Activated CD8-positive, alpha-beta T cell treated with anti-CD3 and anti-CD28 coated beads, Interleukin-2, amount 10 ng/mL, durations not matched to agents 7 days and 5 days (primary cell): ENCODE measurements at regions not wholly inside any gene's neighbourhood (a gene's known extent, or its start where the extent isn't known, plus 50 kb on each side); places are given as distances from the start of the nearest gene placed in this dataset.

Source experiments
- ATAC-seq: fragments of 150-1000 bp; cut with Tn5 transposase; one replicate; pipeline ENCODE4 v1.10.0; 2021; ENCODE audit warnings: moderate library complexity
- CTCF ChIA-PET: fragments of 350-600 bp; sonication (Branson Sonifier 250); formaldehyde crosslinking; loops from one replicate; lab custom pipeline; 2021; ENCODE audit warnings: antibody characterized with exemption; lab: Charles Lee
- POLR2A ChIA-PET: fragments of 350-600 bp; sonication (Branson Sonifier 250); formaldehyde crosslinking; loops from one replicate; lab custom pipeline; 2021; ENCODE audit warnings: antibody characterized with exemption; lab: Charles Lee
- DNase-seq: peaks from one replicate; pipeline ENCODE4 v3.0.0-alpha.2; 2020
- H3K27ac Mint-ChIP-seq: one replicate; pipeline ENCODE4 v1.8.0; 2021; ENCODE audit warnings: mild to moderate bottlenecking, mixed read lengths
- H3K27me3 Mint-ChIP-seq: one replicate; pipeline ENCODE4 v1.8.0; 2021; ENCODE audit warnings: low read depth, mixed read lengths
- H3K36me3 Mint-ChIP-seq: one replicate; pipeline ENCODE4 v1.8.0; 2021; ENCODE audit warnings: low read depth, mixed read lengths
- H3K4me1 Mint-ChIP-seq: one replicate; pipeline ENCODE4 v1.8.0; 2021; ENCODE audit warnings: low read depth, mixed read lengths
- H3K4me3 Mint-ChIP-seq: one replicate; pipeline ENCODE4 v1.8.0; 2021; ENCODE audit warnings: mild to moderate bottlenecking, mixed read lengths
- H3K9me3 Mint-ChIP-seq: one replicate; pipeline ENCODE4 v1.8.0; 2022; ENCODE audit warnings: mixed read lengths; ENCODE audit not compliant: insufficient read depth

- Mint-ChIP-seq H3K27me3 (peaks cover 2% of the 10 kb centered on the region), H3K4me1 (no peaks in the 10 kb centered on the region), H3K4me3 (no peak overlapping the region), H3K9me3 (peaks cover 4% of the 10 kb centered on the region), H3K36me3 (no peaks in the 10 kb centered on the region), H3K27ac (no peak overlapping the region)
- ATAC-seq (no peak), DNase-seq (no peak)
- POLR2A ChIA-PET, result no interaction called here
- CTCF ChIA-PET, result interaction anchor here (1.4 kb wide), 1 partner anchor 89 kb away, joined by 4 read pairs; no protein-coding TSS in a partner anchor
Measured at GRCh38 chr7:17071866-17072265, 190.1 kb upstream of the AGR3 start.

- CTCF ChIA-PET, result no interaction called here
- Mint-ChIP-seq H3K4me1 (no peaks in the 10 kb centered on the region), H3K27me3 (peaks cover 4% of the 10 kb centered on the region), H3K4me3 (no peak overlapping the region), H3K27ac (no peak overlapping the region), H3K9me3 (no peaks in the 10 kb centered on the region), H3K36me3 (no peaks in the 10 kb centered on the region)
- POLR2A ChIA-PET, result no interaction called here
- ATAC-seq (no peak), DNase-seq (no peak)
Measured at GRCh38 chr7:17075601-17076255, 193.9 kb upstream of the AGR3 start.

- Mint-ChIP-seq H3K4me3 (no peak overlapping the region), H3K9me3 (no peaks in the 10 kb centered on the region), H3K27me3 (peaks cover 7% of the 10 kb centered on the region), H3K4me1 (no peaks in the 10 kb centered on the region), H3K36me3 (no peaks in the 10 kb centered on the region), H3K27ac (no peak overlapping the region)
- ATAC-seq (no peak), DNase-seq (no peak)
- ChIA-PET POLR2A (no interaction called here), CTCF (interaction anchor here (1.0 kb wide), 1 partner anchor 14 kb away, joined by 5 read pairs; no protein-coding TSS in a partner anchor)
Measured at GRCh38 chr7:17078298-17078697, 196.5 kb upstream of the AGR3 start.

GRCh38 chr7:17083392-17084165 lies 201.8 kb upstream of the AGR3 start:
- no peak overlapping the region for H3K4me3 Mint-ChIP-seq
- peaks cover 4% of the 10 kb centered on the region for H3K27me3 Mint-ChIP-seq
- DNase-seq, result no peak
- peaks cover 5% of the 10 kb centered on the region for H3K36me3 Mint-ChIP-seq
- H3K9me3 Mint-ChIP-seq, result peaks cover 3% of the 10 kb centered on the region
- ChIA-PET CTCF (no interaction called here), POLR2A (no interaction called here)
- no peak for ATAC-seq
- H3K27ac Mint-ChIP-seq, result no peak overlapping the region
- H3K4me1 Mint-ChIP-seq, result no peaks in the 10 kb centered on the region

- Mint-ChIP-seq H3K4me3 (no peak overlapping the region), H3K27me3 (peaks cover 2% of the 10 kb centered on the region), H3K27ac (no peak overlapping the region), H3K36me3 (peaks cover 5% of the 10 kb centered on the region), H3K9me3 (peaks cover 3% of the 10 kb centered on the region), H3K4me1 (no peaks in the 10 kb centered on the region)
- ATAC-seq (no peak), DNase-seq (no peak)
- ChIA-PET POLR2A (no interaction called here), CTCF (no interaction called here)
Measured at GRCh38 chr7:17084166-17084475, 202.3 kb upstream of the AGR3 start.

GRCh38 chr7:17085186-17085585 lies 203.4 kb upstream of the AGR3 start:
- ATAC-seq, result no peak
- Mint-ChIP-seq H3K27ac (no peak overlapping the region), H3K4me3 (no peak overlapping the region), H3K9me3 (peaks cover 3% of the 10 kb centered on the region), H3K36me3 (peaks cover 5% of the 10 kb centered on the region), H3K27me3 (peaks cover 2% of the 10 kb centered on the region), H3K4me1 (no peaks in the 10 kb centered on the region)
- POLR2A ChIA-PET, result no interaction called here
- DNase-seq, result no peak
- CTCF ChIA-PET, result no interaction called here

- H3K27me3 Mint-ChIP-seq, result peaks cover 2% of the 10 kb centered on the region
- H3K36me3 Mint-ChIP-seq, result peaks cover 5% of the 10 kb centered on the region
- DNase-seq (no peak), ATAC-seq (no peak)
- H3K4me1 Mint-ChIP-seq, result no peaks in the 10 kb centered on the region
- H3K27ac Mint-ChIP-seq, result no peak overlapping the region
- no peak overlapping the region for H3K4me3 Mint-ChIP-seq
- peaks cover 3% of the 10 kb centered on the region for H3K9me3 Mint-ChIP-seq
- POLR2A ChIA-PET, result no interaction called here
- CTCF ChIA-PET, result no interaction called here
Measured at GRCh38 chr7:17086403-17086802, 204.6 kb upstream of the AGR3 start.

- ATAC-seq (no peak), DNase-seq (no peak)
- POLR2A ChIA-PET, result no interaction called here
- Mint-ChIP-seq H3K4me1 (no peaks in the 10 kb centered on the region), H3K27me3 (no peaks in the 10 kb centered on the region), H3K27ac (no peak overlapping the region), H3K4me3 (no peak overlapping the region), H3K9me3 (peaks cover 3% of the 10 kb centered on the region), H3K36me3 (peaks cover 2% of the 10 kb centered on the region)
- CTCF ChIA-PET, result no interaction called here
Measured at GRCh38 chr7:17090751-17091150, 207.7 kb upstream of the AHR start.

- Mint-ChIP-seq H3K9me3 (peaks cover 1% of the 10 kb centered on the region), H3K27me3 (no peaks in the 10 kb centered on the region), H3K4me1 (no peaks in the 10 kb centered on the region), H3K4me3 (no peak overlapping the region), H3K27ac (no peak overlapping the region), H3K36me3 (no peaks in the 10 kb centered on the region)
- CTCF ChIA-PET, result no interaction called here
- POLR2A ChIA-PET, result no interaction called here
- DNase-seq, result no peak
- no peak for ATAC-seq
Measured at GRCh38 chr7:17093461-17093860, 205.0 kb upstream of the AHR start.

GRCh38 chr7:17094963-17095574 lies 203.4 kb upstream of the AHR start:
- no peak overlapping the region for H3K27ac Mint-ChIP-seq
- ChIA-PET CTCF (no interaction called here), POLR2A (no interaction called here)
- no peaks in the 10 kb centered on the region for H3K9me3 Mint-ChIP-seq
- H3K27me3 Mint-ChIP-seq, result no peaks in the 10 kb centered on the region
- no peaks in the 10 kb centered on the region for H3K36me3 Mint-ChIP-seq
- DNase-seq (no peak), ATAC-seq (no peak)
- no peaks in the 10 kb centered on the region for H3K4me1 Mint-ChIP-seq
- H3K4me3 Mint-ChIP-seq, result no peak overlapping the region

GRCh38 chr7:17095931-17096330 lies 202.5 kb upstream of the AHR start:
- no peak for ATAC-seq
- no peak for DNase-seq
- H3K27me3 Mint-ChIP-seq, result no peaks in the 10 kb centered on the region
- no peaks in the 10 kb centered on the region for H3K36me3 Mint-ChIP-seq
- no peak overlapping the region for H3K4me3 Mint-ChIP-seq
- ChIA-PET CTCF (interaction anchor here (1.0 to 1.1 kb wide), 2 partner anchors 13 to 33 kb away, joined by 3 to 4 read pairs; no protein-coding TSS in a partner anchor), POLR2A (no interaction called here)
- H3K4me1 Mint-ChIP-seq, result no peaks in the 10 kb centered on the region
- H3K27ac Mint-ChIP-seq, result no peak overlapping the region
- H3K9me3 Mint-ChIP-seq, result no peaks in the 10 kb centered on the region

- peaks cover 7% of the 10 kb centered on the region for H3K9me3 Mint-ChIP-seq
- ChIA-PET CTCF (interaction anchor here (1.4 kb wide), 1 partner anchor 203 kb away, joined by 3 read pairs; no protein-coding TSS in a partner anchor), POLR2A (no interaction called here)
- H3K27ac Mint-ChIP-seq, result no peak overlapping the region
- no peaks in the 10 kb centered on the region for H3K36me3 Mint-ChIP-seq
- ATAC-seq (no peak), DNase-seq (no peak)
- H3K27me3 Mint-ChIP-seq, result no peaks in the 10 kb centered on the region
- H3K4me3 Mint-ChIP-seq, result no peak overlapping the region
- H3K4me1 Mint-ChIP-seq, result no peaks in the 10 kb centered on the region
Measured at GRCh38 chr7:17097668-17098297, 200.7 kb upstream of the AHR start.
